GM12878 (cell line): ENCODE measurements at regions not wholly inside any gene's neighbourhood (a gene's known extent, or its start where the extent isn't known, plus 50 kb on each side); places are given as distances from the start of the nearest gene placed in this dataset.

Experiments
- EP300 ChIP-seq, 2 experiments: fragments of 150-350 bp in 1 of 2; IDR thresholded peaks; 2 replicates each; pipeline ENCODE4 v1.6.1; 2011 to 2012; ENCODE audit warnings: low read depth in 2 of 2, low read length in 2 of 2, borderline replicate concordance in 1 of 2, improper control_type of control experiment in 1 of 2, inconsistent platforms in 1 of 2; ENCODE audit not compliant: control insufficient read depth in 1 of 2
- EZH2 ChIP-seq: IDR thresholded peaks from 2 replicates; pipeline ENCODE4 v1.6.1; 2012; ENCODE audit warnings: low read depth, mild to moderate bottlenecking, control low read depth, inconsistent platforms, low read length, borderline replicate concordance; ENCODE audit not compliant: control insufficient read depth
- FOS ChIP-seq: IDR thresholded peaks from 3 replicates; pipeline ENCODE4 v1.6.1; 2011; ENCODE audit warnings: borderline replicate concordance; ENCODE audit not compliant: insufficient read length; ENCODE audit errors: extremely low read depth
- KDM1A ChIP-seq: fragments of 200-600 bp; sonication (generic); IDR thresholded peaks from 2 replicates; pipeline ENCODE4 v1.6.1; 2016; ENCODE audit warnings: borderline replicate concordance
- PAX5 ChIP-seq: IDR thresholded peaks from 2 replicates; pipeline ENCODE4 v1.6.1; 2011; ENCODE audit warnings: low read depth, low read length, borderline replicate concordance
- POLR2A ChIP-seq: IDR thresholded peaks from 2 replicates; pipeline ENCODE4 v1.6.1; 2011; ENCODE audit warnings: low read depth, mild to moderate bottlenecking, low read length
- RAD21 ChIP-seq: IDR thresholded peaks from 2 replicates; pipeline ENCODE4 v1.6.1; 2011; ENCODE audit warnings: mild to moderate bottlenecking, low read depth, low read length, moderate library complexity; ENCODE audit not compliant: insufficient read depth
- STAT1 ChIP-seq: fragments of 450-650 bp; conservative IDR thresholded peaks from 2 replicates; pipeline ENCODE4 v1.6.1; 2014; ENCODE audit warnings: antibody characterized with exemption, mild to moderate bottlenecking
- SUPT20H ChIP-seq: IDR thresholded peaks from 2 replicates; pipeline ENCODE4 v1.6.1; 2011; ENCODE audit warnings: low read depth, mild to moderate bottlenecking, low read length, moderate library complexity, borderline replicate concordance; ENCODE audit not compliant: control insufficient read depth
- YY1 ChIP-seq: IDR thresholded peaks from 2 replicates; pipeline ENCODE4 v1.6.1; 2011; ENCODE audit warnings: low read depth, mild to moderate bottlenecking, low read length
- TF ChIP-seq, protein P1 (sequence below), 3 experiments: IDR thresholded peaks in 2 of 3; conservative IDR thresholded peaks in 1 of 3; 2 replicates each; pipeline ENCODE4 v1.5.1; 2011; ENCODE audit warnings: low read depth in 3 of 3, low read length in 3 of 3, mild to moderate bottlenecking in 3 of 3, control low read depth in 2 of 3, moderate library complexity in 2 of 3, inconsistent platforms in 1 of 3, mixed read lengths in 1 of 3; ENCODE audit not compliant: control insufficient read depth in 2 of 3, insufficient read depth in 1 of 3; ENCODE audit errors: extremely low read depth in 1 of 3
- TF ChIP-seq, protein P2 (sequence below): fragments of 450-650 bp; IDR thresholded peaks from 2 replicates; pipeline ENCODE4 v1.6.1; 2017; ENCODE audit warnings: mild to moderate bottlenecking
- TF ChIP-seq, protein P3 (sequence below): fragments of 150-350 bp; IDR thresholded peaks from 2 replicates; pipeline ENCODE4 v1.6.1; 2016; ENCODE audit warnings: low read depth, low read length

DNA sequence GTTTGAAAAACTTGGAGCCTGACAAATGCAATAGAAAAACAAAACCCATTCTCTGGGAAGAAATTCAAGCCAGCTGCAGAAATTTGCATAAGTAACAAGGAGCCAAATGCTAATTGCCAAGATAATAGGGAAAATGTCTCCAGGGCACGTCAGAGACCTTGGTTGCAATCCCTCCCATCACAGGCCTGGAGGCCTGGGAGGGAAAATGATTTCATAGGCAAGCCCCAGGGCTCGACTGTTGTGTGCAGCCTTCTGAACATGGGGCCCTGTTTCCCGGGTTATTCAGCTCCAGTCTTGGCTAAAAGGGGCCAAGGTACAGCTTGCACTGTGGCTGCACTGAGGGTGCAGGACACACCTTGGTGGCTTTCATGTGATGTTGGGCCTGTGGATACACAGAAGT, 760.4 kb upstream of the PABPC4L start:
- TF ChIP-seq STAT1 = no peak
- no peak for TF ChIP-seq EZH2
- TF ChIP-seq SUPT20H = no peak
- TF ChIP-seq FOS = no peak
- no peak for TF ChIP-seq POLR2A
- TF ChIP-seq, protein P1, sequence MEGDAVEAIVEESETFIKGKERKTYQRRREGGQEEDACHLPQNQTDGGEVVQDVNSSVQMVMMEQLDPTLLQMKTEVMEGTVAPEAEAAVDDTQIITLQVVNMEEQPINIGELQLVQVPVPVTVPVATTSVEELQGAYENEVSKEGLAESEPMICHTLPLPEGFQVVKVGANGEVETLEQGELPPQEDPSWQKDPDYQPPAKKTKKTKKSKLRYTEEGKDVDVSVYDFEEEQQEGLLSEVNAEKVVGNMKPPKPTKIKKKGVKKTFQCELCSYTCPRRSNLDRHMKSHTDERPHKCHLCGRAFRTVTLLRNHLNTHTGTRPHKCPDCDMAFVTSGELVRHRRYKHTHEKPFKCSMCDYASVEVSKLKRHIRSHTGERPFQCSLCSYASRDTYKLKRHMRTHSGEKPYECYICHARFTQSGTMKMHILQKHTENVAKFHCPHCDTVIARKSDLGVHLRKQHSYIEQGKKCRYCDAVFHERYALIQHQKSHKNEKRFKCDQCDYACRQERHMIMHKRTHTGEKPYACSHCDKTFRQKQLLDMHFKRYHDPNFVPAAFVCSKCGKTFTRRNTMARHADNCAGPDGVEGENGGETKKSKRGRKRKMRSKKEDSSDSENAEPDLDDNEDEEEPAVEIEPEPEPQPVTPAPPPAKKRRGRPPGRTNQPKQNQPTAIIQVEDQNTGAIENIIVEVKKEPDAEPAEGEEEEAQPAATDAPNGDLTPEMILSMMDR (IDR thresholded peaks at IDR 0.05 in 2 of 3, conservative IDR thresholded peaks at IDR 0.05 in 1 of 3; ENCODE audit: control insufficient read depth in 2 of 3, extremely low read depth in 1 of 3, insufficient read depth in 1 of 3, low read depth in 3 of 3, low read length in 3 of 3) = no peak
- TF ChIP-seq EP300 (IDR thresholded peaks at IDR 0.05; ENCODE audit: borderline replicate concordance in 1 of 2, control insufficient read depth in 1 of 2, low read depth in 2 of 2, low read length in 2 of 2) = no peak
- TF ChIP-seq, protein P2, sequence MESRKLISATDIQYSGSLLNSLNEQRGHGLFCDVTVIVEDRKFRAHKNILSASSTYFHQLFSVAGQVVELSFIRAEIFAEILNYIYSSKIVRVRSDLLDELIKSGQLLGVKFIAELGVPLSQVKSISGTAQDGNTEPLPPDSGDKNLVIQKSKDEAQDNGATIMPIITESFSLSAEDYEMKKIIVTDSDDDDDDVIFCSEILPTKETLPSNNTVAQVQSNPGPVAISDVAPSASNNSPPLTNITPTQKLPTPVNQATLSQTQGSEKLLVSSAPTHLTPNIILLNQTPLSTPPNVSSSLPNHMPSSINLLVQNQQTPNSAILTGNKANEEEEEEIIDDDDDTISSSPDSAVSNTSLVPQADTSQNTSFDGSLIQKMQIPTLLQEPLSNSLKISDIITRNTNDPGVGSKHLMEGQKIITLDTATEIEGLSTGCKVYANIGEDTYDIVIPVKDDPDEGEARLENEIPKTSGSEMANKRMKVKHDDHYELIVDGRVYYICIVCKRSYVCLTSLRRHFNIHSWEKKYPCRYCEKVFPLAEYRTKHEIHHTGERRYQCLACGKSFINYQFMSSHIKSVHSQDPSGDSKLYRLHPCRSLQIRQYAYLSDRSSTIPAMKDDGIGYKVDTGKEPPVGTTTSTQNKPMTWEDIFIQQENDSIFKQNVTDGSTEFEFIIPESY = no peak
- no peak for TF ChIP-seq PAX5
- no peak for TF ChIP-seq KDM1A
- TF ChIP-seq, protein P3, sequence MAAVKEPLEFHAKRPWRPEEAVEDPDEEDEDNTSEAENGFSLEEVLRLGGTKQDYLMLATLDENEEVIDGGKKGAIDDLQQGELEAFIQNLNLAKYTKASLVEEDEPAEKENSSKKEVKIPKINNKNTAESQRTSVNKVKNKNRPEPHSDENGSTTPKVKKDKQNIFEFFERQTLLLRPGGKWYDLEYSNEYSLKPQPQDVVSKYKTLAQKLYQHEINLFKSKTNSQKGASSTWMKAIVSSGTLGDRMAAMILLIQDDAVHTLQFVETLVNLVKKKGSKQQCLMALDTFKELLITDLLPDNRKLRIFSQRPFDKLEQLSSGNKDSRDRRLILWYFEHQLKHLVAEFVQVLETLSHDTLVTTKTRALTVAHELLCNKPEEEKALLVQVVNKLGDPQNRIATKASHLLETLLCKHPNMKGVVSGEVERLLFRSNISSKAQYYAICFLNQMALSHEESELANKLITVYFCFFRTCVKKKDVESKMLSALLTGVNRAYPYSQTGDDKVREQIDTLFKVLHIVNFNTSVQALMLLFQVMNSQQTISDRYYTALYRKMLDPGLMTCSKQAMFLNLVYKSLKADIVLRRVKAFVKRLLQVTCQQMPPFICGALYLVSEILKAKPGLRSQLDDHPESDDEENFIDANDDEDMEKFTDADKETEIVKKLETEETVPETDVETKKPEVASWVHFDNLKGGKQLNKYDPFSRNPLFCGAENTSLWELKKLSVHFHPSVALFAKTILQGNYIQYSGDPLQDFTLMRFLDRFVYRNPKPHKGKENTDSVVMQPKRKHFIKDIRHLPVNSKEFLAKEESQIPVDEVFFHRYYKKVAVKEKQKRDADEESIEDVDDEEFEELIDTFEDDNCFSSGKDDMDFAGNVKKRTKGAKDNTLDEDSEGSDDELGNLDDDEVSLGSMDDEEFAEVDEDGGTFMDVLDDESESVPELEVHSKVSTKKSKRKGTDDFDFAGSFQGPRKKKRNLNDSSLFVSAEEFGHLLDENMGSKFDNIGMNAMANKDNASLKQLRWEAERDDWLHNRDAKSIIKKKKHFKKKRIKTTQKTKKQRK = no peak
- TF ChIP-seq RAD21 = no peak
- TF ChIP-seq YY1 = no peak
